ENCODE measurements at regions not wholly inside any gene's neighbourhood (a gene's known extent, or its start where the extent isn't known, plus 50 kb on each side); places are given as distances from the start of the nearest gene placed in this dataset.

DNA sequence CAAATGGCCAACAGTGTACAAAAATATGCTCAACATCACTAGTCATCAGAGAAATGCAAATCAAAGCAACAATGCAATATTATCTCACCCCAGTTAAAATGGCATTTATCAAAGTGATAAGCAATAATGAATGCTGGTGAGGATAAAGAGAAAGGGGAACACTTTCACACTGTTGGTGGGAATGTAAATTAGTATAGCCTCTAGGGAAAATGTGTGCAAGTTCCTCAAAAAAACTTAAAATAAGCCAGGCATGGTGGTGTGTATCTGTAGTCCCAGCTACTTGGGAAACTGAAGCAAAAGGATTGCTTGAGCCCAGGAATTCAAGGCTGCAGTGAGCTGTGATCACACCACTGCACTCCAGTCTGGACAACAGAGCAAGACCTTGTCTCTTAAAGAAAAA lies 572.1 kb downstream of the NLGN4X start:
- TF ChIP-seq, protein P1, sequence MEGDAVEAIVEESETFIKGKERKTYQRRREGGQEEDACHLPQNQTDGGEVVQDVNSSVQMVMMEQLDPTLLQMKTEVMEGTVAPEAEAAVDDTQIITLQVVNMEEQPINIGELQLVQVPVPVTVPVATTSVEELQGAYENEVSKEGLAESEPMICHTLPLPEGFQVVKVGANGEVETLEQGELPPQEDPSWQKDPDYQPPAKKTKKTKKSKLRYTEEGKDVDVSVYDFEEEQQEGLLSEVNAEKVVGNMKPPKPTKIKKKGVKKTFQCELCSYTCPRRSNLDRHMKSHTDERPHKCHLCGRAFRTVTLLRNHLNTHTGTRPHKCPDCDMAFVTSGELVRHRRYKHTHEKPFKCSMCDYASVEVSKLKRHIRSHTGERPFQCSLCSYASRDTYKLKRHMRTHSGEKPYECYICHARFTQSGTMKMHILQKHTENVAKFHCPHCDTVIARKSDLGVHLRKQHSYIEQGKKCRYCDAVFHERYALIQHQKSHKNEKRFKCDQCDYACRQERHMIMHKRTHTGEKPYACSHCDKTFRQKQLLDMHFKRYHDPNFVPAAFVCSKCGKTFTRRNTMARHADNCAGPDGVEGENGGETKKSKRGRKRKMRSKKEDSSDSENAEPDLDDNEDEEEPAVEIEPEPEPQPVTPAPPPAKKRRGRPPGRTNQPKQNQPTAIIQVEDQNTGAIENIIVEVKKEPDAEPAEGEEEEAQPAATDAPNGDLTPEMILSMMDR (IDR thresholded peaks at IDR 0.05; ENCODE audit: insufficient read depth, low read length, poor library complexity, severe bottlenecking), result no peak
- no peak for DNase-seq (ENCODE audit: low read depth)
- Histone ChIP-seq H3K4me3 (ENCODE audit: low read depth, low read length) (no peak overlapping the region), H3K36me3 (ENCODE audit: control insufficient read depth, insufficient read depth, low read length) (no peaks in the 10 kb centered on the region), H3K27me3 (ENCODE audit: control insufficient read depth, insufficient read depth, low read length) (no peaks in the 10 kb centered on the region)

DNA sequence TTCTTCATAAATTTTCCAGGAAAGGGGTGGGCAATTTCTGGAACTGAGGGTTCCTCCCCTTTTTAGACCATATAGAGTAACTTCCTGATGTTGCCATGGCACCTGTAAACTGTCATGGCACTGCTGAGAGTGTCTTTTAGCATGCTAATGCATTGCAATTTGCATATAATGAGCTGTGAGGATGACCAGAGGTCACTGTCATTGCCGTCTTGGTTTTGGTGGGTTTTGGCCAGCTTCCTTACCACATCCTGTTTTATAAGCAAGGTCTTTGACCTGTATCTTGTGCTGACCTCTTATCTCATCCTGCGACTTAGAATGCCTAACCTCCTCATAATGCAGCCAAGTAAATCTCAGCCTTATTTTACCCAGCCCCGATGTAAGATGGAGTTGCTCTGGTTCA lies 577.8 kb downstream of the NLGN4X start:
- no peaks in the 10 kb centered on the region for H3K27me3 ChIP-seq (ENCODE audit: control insufficient read depth, insufficient read depth, low read length)
- no peak overlapping the region for H3K4me3 ChIP-seq (ENCODE audit: low read depth, low read length)
- no peaks in the 10 kb centered on the region for H3K36me3 ChIP-seq (ENCODE audit: control insufficient read depth, insufficient read depth, low read length)
- TF ChIP-seq, protein P1 (IDR thresholded peaks at IDR 0.05; ENCODE audit: insufficient read depth, low read length, poor library complexity, severe bottlenecking), result no peak
- no peak for DNase-seq (ENCODE audit: low read depth)

DNA sequence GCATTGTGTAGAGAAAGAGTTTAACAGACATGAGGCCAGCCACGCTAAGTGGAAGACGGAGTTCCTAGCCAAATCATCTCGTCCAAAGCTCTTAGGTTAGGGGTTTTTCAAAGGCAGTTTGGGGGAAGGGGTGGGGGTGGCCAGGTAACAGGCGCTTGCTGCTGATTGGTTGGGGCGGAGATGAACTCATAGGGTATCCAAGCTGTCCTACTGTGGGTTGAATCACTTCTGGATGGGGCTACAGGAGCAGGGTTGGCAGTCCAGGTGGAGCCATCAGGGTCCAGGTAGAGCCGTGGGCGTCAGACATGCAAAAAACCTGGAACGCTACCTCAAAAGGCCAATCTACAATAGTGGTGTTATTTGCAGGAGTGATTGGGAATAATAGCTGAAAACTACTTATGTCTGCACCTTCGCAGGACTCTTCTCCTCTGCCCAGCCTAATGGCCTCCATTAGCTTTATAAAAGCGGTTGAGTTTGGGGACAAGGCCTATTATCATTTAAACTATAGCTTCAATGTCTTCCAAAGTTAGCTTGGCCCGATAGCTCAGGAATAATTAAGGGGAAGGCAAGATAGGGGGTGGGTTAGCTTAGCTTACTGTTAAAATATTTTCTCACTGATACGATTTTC lies 579.6 kb downstream of the NLGN4X start:
- DNase-seq (ENCODE audit: low read depth), result no peak
- H3K4me3 ChIP-seq (ENCODE audit: low read depth, low read length), result no peak overlapping the region
- H3K27me3 ChIP-seq (ENCODE audit: control insufficient read depth, insufficient read depth, low read length), result no peaks in the 10 kb centered on the region
- H3K36me3 ChIP-seq (ENCODE audit: control insufficient read depth, insufficient read depth, low read length), result no peaks in the 10 kb centered on the region
- TF ChIP-seq, protein P1 (IDR thresholded peaks at IDR 0.05; ENCODE audit: insufficient read depth, low read length, poor library complexity, severe bottlenecking), result no peak

DNA sequence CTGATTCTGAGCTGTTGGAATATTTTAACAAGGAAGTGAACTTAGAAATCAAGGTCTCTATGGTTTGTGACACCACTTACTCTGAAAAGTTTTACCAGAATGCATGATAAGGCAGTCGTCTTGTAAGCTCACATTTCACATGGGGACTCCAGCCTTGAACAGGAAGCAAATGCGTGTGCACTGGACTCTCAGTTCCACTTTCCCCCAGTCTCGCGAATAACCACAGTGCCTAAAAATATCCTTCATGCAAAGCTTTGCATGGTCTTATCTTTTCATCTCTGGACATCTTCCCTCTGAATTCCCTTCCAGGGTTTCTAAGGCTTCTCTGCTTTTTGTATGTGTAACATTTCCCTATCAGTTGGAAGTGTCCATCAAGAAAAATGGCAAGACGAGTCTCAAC lies 581.8 kb downstream of the NLGN4X start:
- no peaks in the 10 kb centered on the region for H3K36me3 ChIP-seq (ENCODE audit: control insufficient read depth, insufficient read depth, low read length)
- TF ChIP-seq, protein P1 (IDR thresholded peaks at IDR 0.05; ENCODE audit: insufficient read depth, low read length, poor library complexity, severe bottlenecking), result no peak
- H3K4me3 ChIP-seq (ENCODE audit: low read depth, low read length), result no peak overlapping the region
- no peaks in the 10 kb centered on the region for H3K27me3 ChIP-seq (ENCODE audit: control insufficient read depth, insufficient read depth, low read length)
- DNase-seq (ENCODE audit: low read depth), result no peak

DNA sequence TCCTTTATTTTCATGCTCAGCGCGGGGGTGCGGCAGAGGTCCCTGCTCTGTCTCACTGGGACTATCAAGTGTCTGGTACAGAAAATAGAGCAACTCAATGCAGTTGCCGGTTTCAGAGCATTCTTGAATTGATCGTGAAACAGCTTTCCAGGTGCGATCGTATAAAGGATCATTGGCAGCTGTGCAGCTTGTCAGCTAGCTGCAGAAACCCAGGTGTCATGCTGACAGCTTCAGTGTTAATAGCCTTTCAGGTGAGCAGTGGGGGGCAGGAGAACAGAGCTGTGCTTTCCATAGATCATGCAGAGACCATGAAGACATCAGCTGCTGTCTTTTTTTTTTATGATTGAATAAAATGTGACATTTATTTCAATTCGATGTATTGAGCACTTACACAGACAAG lies 583.9 kb downstream of the NLGN4X start:
- no peak overlapping the region for H3K4me3 ChIP-seq (ENCODE audit: low read depth, low read length)
- TF ChIP-seq, protein P1 (IDR thresholded peaks at IDR 0.05; ENCODE audit: insufficient read depth, low read length, poor library complexity, severe bottlenecking), result no peak
- no peaks in the 10 kb centered on the region for H3K27me3 ChIP-seq (ENCODE audit: control insufficient read depth, insufficient read depth, low read length)
- H3K36me3 ChIP-seq (ENCODE audit: control insufficient read depth, insufficient read depth, low read length), result no peaks in the 10 kb centered on the region
- DNase-seq (ENCODE audit: low read depth), result no peak

DNA sequence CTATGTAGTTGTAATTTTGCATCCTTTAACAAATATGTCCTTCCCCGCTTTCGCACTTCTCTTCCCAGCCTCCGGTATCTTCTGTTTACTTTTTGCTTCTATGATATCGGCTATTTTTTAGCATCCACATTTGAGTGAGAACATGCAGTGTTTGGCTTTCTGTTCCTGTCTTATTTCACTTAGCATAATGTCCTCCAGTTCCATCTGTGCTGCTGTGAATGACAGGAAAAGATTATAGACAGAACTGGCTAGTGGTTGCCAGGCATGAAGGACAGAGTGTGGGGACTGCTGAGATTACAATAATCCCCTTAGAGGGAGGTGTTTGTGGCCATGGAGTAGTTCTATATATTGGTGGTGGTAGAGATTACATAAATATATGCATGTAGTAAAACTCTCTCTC lies 588.6 kb downstream of the NLGN4X start:
- H3K36me3 ChIP-seq (ENCODE audit: control insufficient read depth, insufficient read depth, low read length), result no peaks in the 10 kb centered on the region
- DNase-seq (ENCODE audit: low read depth), result no peak
- no peaks in the 10 kb centered on the region for H3K27me3 ChIP-seq (ENCODE audit: control insufficient read depth, insufficient read depth, low read length)
- no peak overlapping the region for H3K4me3 ChIP-seq (ENCODE audit: low read depth, low read length)
- TF ChIP-seq, protein P1 (IDR thresholded peaks at IDR 0.05; ENCODE audit: insufficient read depth, low read length, poor library complexity, severe bottlenecking), result no peak

Data from kidney epithelial cell (primary cell).